CD14-positive monocyte (primary cell): ENCODE measurements at regions not wholly inside any gene's neighbourhood (a gene's known extent, or its start where the extent isn't known, plus 50 kb on each side); places are given as distances from the start of the nearest gene placed in this dataset.

Experiments used
- DNase-seq, 3 donors: peaks; one replicate each; pipeline ENCODE4 v3.0.0-alpha.2; 2011 to 2022
- H2AFZ ChIP-seq: 2 replicates; pipeline ENCODE4 v1.6.0; 2012; ENCODE audit warnings: mild to moderate bottlenecking, low read depth, low read length, inconsistent platforms; ENCODE audit not compliant: insufficient read depth, poor library complexity, severe bottlenecking
- H3K27ac ChIP-seq, 2 donors: 1 replicate in 1 of 2; 2 replicates in 1 of 2; pipeline ENCODE4 v1.5.1; 2012 to 2013; ENCODE audit warnings: low read length in 2 of 2, control low read depth in 1 of 2, inconsistent platforms in 1 of 2, low read depth in 1 of 2, mild to moderate bottlenecking in 1 of 2
- H3K27me3 ChIP-seq, 2 donors: one replicate each; pipeline versions ENCODE4 v1.6.0 to v1.6.1; 2011 to 2013; ENCODE audit warnings: low read length in 2 of 2; ENCODE audit not compliant: control insufficient read depth in 2 of 2, insufficient read depth in 2 of 2
- H3K36me3 ChIP-seq, 2 donors: replicated peaks in 1 of 2; 1 replicate in 1 of 2; 2 replicates in 1 of 2; pipeline versions ENCODE4 v1.5.1 to v1.6.1; 2012 to 2013; ENCODE audit warnings: low read length in 2 of 2, control low read depth in 1 of 2, inconsistent platforms in 1 of 2, mild to moderate bottlenecking in 1 of 2; ENCODE audit not compliant: insufficient read depth in 2 of 2, control insufficient read depth in 1 of 2
- H3K4me1 ChIP-seq, 2 donors: 1 replicate in 1 of 2; 2 replicates in 1 of 2; pipeline versions ENCODE4 v1.5.1 to v1.6.1; 2012 to 2013; ENCODE audit warnings: low read length in 2 of 2, control low read depth in 1 of 2, inconsistent platforms in 1 of 2, mild to moderate bottlenecking in 1 of 2, moderate library complexity in 1 of 2; ENCODE audit not compliant: insufficient read depth in 2 of 2, control insufficient read depth in 1 of 2
- H3K4me2 ChIP-seq: replicated peaks from 2 replicates; pipeline ENCODE3; 2012; ENCODE audit warnings: low read length, moderate library complexity, mild to moderate bottlenecking; ENCODE audit not compliant: poor library complexity, severe bottlenecking; ENCODE audit errors: extremely low read depth
- H3K4me3 ChIP-seq, 3 experiments: fragments of 200-600 bp in 1 of 3; sonication (generic) in 1 of 3; replicated peaks in 1 of 3; 1 replicate in 2 of 3; 2 replicates in 1 of 3; pipeline ENCODE4 v1.5.1; 2011 to 2013; ENCODE audit warnings: low read length in 3 of 3, mild to moderate bottlenecking in 3 of 3, control low read depth in 2 of 3, low read depth in 2 of 3, inconsistent platforms in 1 of 3, moderate library complexity in 1 of 3
- H3K79me2 ChIP-seq: 2 replicates; pipeline ENCODE4 v1.6.0; 2012; ENCODE audit warnings: mild to moderate bottlenecking, control low read depth, inconsistent platforms, low read length, moderate library complexity; ENCODE audit not compliant: insufficient read depth
- H3K9ac ChIP-seq: 2 replicates; pipeline ENCODE4 v1.6.0; 2017; ENCODE audit warnings: low read length, mild to moderate bottlenecking; ENCODE audit not compliant: insufficient read depth, poor library complexity, severe bottlenecking
- H3K9me3 ChIP-seq, 2 donors: replicated peaks in 1 of 2; 1 replicate in 1 of 2; 2 replicates in 1 of 2; pipeline versions ENCODE4 v1.5.1 to v1.6.1; 2012 to 2013; ENCODE audit warnings: low read length in 2 of 2, control low read depth in 1 of 2; ENCODE audit not compliant: control insufficient read depth in 1 of 2, insufficient read depth in 1 of 2
- H4K20me1 ChIP-seq: 2 replicates; pipeline ENCODE4 v1.6.0; 2012; ENCODE audit warnings: mild to moderate bottlenecking, low read length, control low read depth, moderate library complexity; ENCODE audit not compliant: insufficient read depth
- H3K27ac Mint-ChIP-seq, 7 donors: one replicate each; pipeline ENCODE4 v1.8.0; 2020; ENCODE audit warnings: mild to moderate bottlenecking in 7 of 7, mixed read lengths in 7 of 7, moderate library complexity in 6 of 7, inconsistent platforms in 2 of 7
- H3K27me3 Mint-ChIP-seq, 3 donors: one replicate each; pipeline ENCODE4 v1.8.0; 2021 to 2022; ENCODE audit warnings: low read depth in 3 of 3, mild to moderate bottlenecking in 3 of 3, mixed read lengths in 3 of 3, moderate library complexity in 3 of 3, inconsistent platforms in 1 of 3
- H3K36me3 Mint-ChIP-seq, 2 donors: one replicate each; pipeline ENCODE4 v1.8.0; 2020; ENCODE audit warnings: mixed read lengths in 2 of 2, inconsistent platforms in 1 of 2, mild to moderate bottlenecking in 1 of 2
- H3K4me1 Mint-ChIP-seq: one replicate; pipeline ENCODE4 v1.8.0; 2020; ENCODE audit warnings: mild to moderate bottlenecking, mixed read lengths
- H3K4me3 Mint-ChIP-seq, 2 donors: one replicate each; pipeline ENCODE4 v1.8.0; 2020; ENCODE audit warnings: mild to moderate bottlenecking in 2 of 2, mixed read lengths in 2 of 2, moderate library complexity in 1 of 2
- H3K9me3 Mint-ChIP-seq, 7 donors: one replicate each; pipeline ENCODE4 v1.8.0; 2020 to 2022; ENCODE audit warnings: mixed read lengths in 7 of 7, mild to moderate bottlenecking in 6 of 7, moderate library complexity in 6 of 7, inconsistent platforms in 2 of 7
- CTCF ChIP-seq: fragments of 200-600 bp; IDR thresholded peaks from one replicate; pipeline ENCODE4 v1.8.0; 2022; ENCODE audit warnings: antibody characterized with exemption, mild to moderate bottlenecking
- WGBS: methylation state at CpG from one replicate; pipeline ENCODE4 v1.1.5; 2013; ENCODE audit warnings: missing lambda C conversion rate; ENCODE audit not compliant: insufficient coverage; 5-methylcytosine and 5-hydroxymethylcytosine counted together
- intact Hi-C, 2 donors: fragments of 100-400 bp; cut with micrococcal nuclease; formaldehyde crosslinking; loops; one replicate each; pipeline versions ENCODE4 v1.15.0 to v1.15.1; 2023

- H2AFZ ChIP-seq, result no peak overlapping the region
- Mint-ChIP-seq H3K27ac (no peak overlapping the region), H3K27me3 (peaks cover 6 to 15% (median 7%) of the 10 kb centered on the region in 3 donors), H3K4me3 (no peak overlapping the region), H3K36me3 (no peaks in the 10 kb centered on the region), H3K4me1 (peaks cover 3% of the 10 kb centered on the region), H3K9me3 (peaks cover 0 to 2% (median 0%) of the 10 kb centered on the region in 7 donors)
- no peak for DNase-seq
- intact Hi-C loops, result no loop called here
- no peak overlapping the region for H3K9ac ChIP-seq
- H3K36me3 ChIP-seq, result no peaks in the 10 kb centered on the region
- H3K27ac ChIP-seq, result no peak overlapping the region
- H3K4me1 ChIP-seq, result no peaks in the 10 kb centered on the region
- H3K4me3 ChIP-seq, result no peak overlapping the region
- 100% methylated on average over 1 of the region's 4 CpGs for WGBS
- H3K9me3 ChIP-seq, result no peaks in the 10 kb centered on the region
- no peak overlapping the region for H3K4me2 ChIP-seq
- H3K27me3 ChIP-seq, result no peaks in the 10 kb centered on the region
- TF ChIP-seq CTCF, result no peak
- H4K20me1 ChIP-seq, result no peaks in the 10 kb centered on the region
- H3K79me2 ChIP-seq, result no peaks in the 10 kb centered on the region
These were observed 161.7 kb downstream of the INSIG2 start for GRCh38 chr2:118250001-118250400.

GRCh38 chr2:118249531-118249930 is 161.3 kb downstream of the INSIG2 start:
- Mint-ChIP-seq H3K36me3 (no peaks in the 10 kb centered on the region), H3K9me3 (peaks cover 0 to 2% (median 0%) of the 10 kb centered on the region in 7 donors), H3K27me3 (peaks cover 7 to 18% (median 10%) of the 10 kb centered on the region in 3 donors), H3K27ac (no peak overlapping the region), H3K4me1 (peaks cover 3% of the 10 kb centered on the region), H3K4me3 (no peak overlapping the region)
- no peak for TF ChIP-seq CTCF
- Histone ChIP-seq H3K4me1 (no peaks in the 10 kb centered on the region), H3K9ac (no peak overlapping the region), H3K4me2 (no peak overlapping the region), H4K20me1 (no peaks in the 10 kb centered on the region), H3K9me3 (no peaks in the 10 kb centered on the region), H2AFZ (no peak overlapping the region), H3K36me3 (no peaks in the 10 kb centered on the region), H3K27me3 (no peaks in the 10 kb centered on the region), H3K4me3 (no peak overlapping the region), H3K79me2 (no peaks in the 10 kb centered on the region), H3K27ac (no peak overlapping the region)
- no CpG with 5 or more reads among the region's 6 CpGs for WGBS
- intact Hi-C loops, result no loop called here
- DNase-seq, result no peak
